ENCODE measurements at regions not wholly inside any gene's neighbourhood (a gene's known extent, or its start where the extent isn't known, plus 50 kb on each side); places are given as distances from the start of the nearest gene placed in this dataset.
A peak's percentile ranks its signal among the peaks of the same experiment; 100 is the strongest.

GRCh38 chr6:119742188-119742803 lies 392.7 kb upstream of the MAN1A1 start:
- no peaks in the 10 kb centered on the region for H3K4me1 ChIP-seq (ENCODE audit: low read depth, poor library complexity, severe bottlenecking)
- H3K36me3 ChIP-seq (ENCODE audit: insufficient read depth) = no peaks in the 10 kb centered on the region
- peak overlapping the region; percentile 24; the same call in 1 of the 2 replicates for H2AFZ ChIP-seq (ENCODE audit: low read depth)
- H3K9ac ChIP-seq = no peak overlapping the region
- no peak overlapping the region for H3K27ac ChIP-seq
- H4K20me1 ChIP-seq (ENCODE audit: insufficient read depth) = no peaks in the 10 kb centered on the region
- TF ChIP-seq CTCF (conservative IDR thresholded peaks at IDR 0.05; ENCODE audit: low read depth, low read length) = peak; percentile 77
- no peak overlapping the region for H3K4me3 ChIP-seq (IDR thresholded peaks at IDR 0.05; ENCODE audit: insufficient read depth, low read depth, low read length)
- no peaks in the 10 kb centered on the region for H3K27me3 ChIP-seq (ENCODE audit: insufficient read depth, low read depth)
- no peak overlapping the region for H3K4me2 ChIP-seq
- no peaks in the 10 kb centered on the region for H3K79me2 ChIP-seq (ENCODE audit: insufficient read depth, low read depth)

- no peaks in the 10 kb centered on the region for H4K20me1 ChIP-seq (ENCODE audit: insufficient read depth)
- H3K4me2 ChIP-seq = no peak overlapping the region
- no peak overlapping the region for H3K27ac ChIP-seq
- no peak overlapping the region for H3K4me3 ChIP-seq (IDR thresholded peaks at IDR 0.05; ENCODE audit: insufficient read depth, low read depth, low read length)
- H3K27me3 ChIP-seq (ENCODE audit: insufficient read depth, low read depth) = no peaks in the 10 kb centered on the region
- H2AFZ ChIP-seq (ENCODE audit: low read depth) = no peak overlapping the region
- no peaks in the 10 kb centered on the region for H3K36me3 ChIP-seq (ENCODE audit: insufficient read depth)
- H3K79me2 ChIP-seq (ENCODE audit: insufficient read depth, low read depth) = no peaks in the 10 kb centered on the region
- H3K4me1 ChIP-seq (ENCODE audit: low read depth, poor library complexity, severe bottlenecking) = no peaks in the 10 kb centered on the region
- no peak overlapping the region for H3K9ac ChIP-seq
- no peak for TF ChIP-seq CTCF (conservative IDR thresholded peaks at IDR 0.05; ENCODE audit: low read depth, low read length)
Measured at GRCh38 chr6:119739769-119740168, 390.2 kb upstream of the MAN1A1 start.

GRCh38 chr6:119738425-119738824 lies 388.9 kb upstream of the MAN1A1 start:
- Histone ChIP-seq H3K27ac (no peak overlapping the region), H4K20me1 (ENCODE audit: insufficient read depth) (no peaks in the 10 kb centered on the region), H3K9ac (no peak overlapping the region), H3K27me3 (ENCODE audit: insufficient read depth, low read depth) (no peaks in the 10 kb centered on the region), H3K79me2 (ENCODE audit: insufficient read depth, low read depth) (no peaks in the 10 kb centered on the region), H2AFZ (ENCODE audit: low read depth) (no peak overlapping the region), H3K4me3 (IDR thresholded peaks at IDR 0.05; ENCODE audit: insufficient read depth, low read depth, low read length) (no peak overlapping the region), H3K36me3 (ENCODE audit: insufficient read depth) (no peaks in the 10 kb centered on the region), H3K4me1 (ENCODE audit: low read depth, poor library complexity, severe bottlenecking) (no peaks in the 10 kb centered on the region), H3K4me2 (no peak overlapping the region)
- TF ChIP-seq CTCF (conservative IDR thresholded peaks at IDR 0.05; ENCODE audit: low read depth, low read length) = no peak

GRCh38 chr6:119736296-119737021 lies 386.9 kb upstream of the MAN1A1 start:
- TF ChIP-seq CTCF (conservative IDR thresholded peaks at IDR 0.05; ENCODE audit: low read depth, low read length) = no peak
- Histone ChIP-seq H4K20me1 (ENCODE audit: insufficient read depth) (no peaks in the 10 kb centered on the region), H3K27me3 (ENCODE audit: insufficient read depth, low read depth) (no peaks in the 10 kb centered on the region), H3K27ac (no peak overlapping the region), H2AFZ (ENCODE audit: low read depth) (no peak overlapping the region), H3K36me3 (ENCODE audit: insufficient read depth) (no peaks in the 10 kb centered on the region), H3K4me1 (ENCODE audit: low read depth, poor library complexity, severe bottlenecking) (no peaks in the 10 kb centered on the region), H3K4me2 (no peak overlapping the region), H3K9ac (no peak overlapping the region), H3K4me3 (IDR thresholded peaks at IDR 0.05; ENCODE audit: insufficient read depth, low read depth, low read length) (no peak overlapping the region), H3K79me2 (ENCODE audit: insufficient read depth, low read depth) (no peaks in the 10 kb centered on the region)

Measured in KMS-11 (cell line).